ENCODE measurements at regions not wholly inside any gene's neighbourhood (a gene's known extent, or its start where the extent isn't known, plus 50 kb on each side); places are given as distances from the start of the nearest gene placed in this dataset.

GRCh38 chr3:7843441-7843840, 658.2 kb upstream of the LMCD1 start:
- TF ChIP-seq CTCF (IDR thresholded peaks at IDR 0.05; ENCODE audit: low read depth, low read length, missing input control), result no peak
- no peak for TF ChIP-seq YY1 (IDR thresholded peaks at IDR 0.05)
- no peak for TF ChIP-seq RAD21 (IDR thresholded peaks at IDR 0.05)
- no peak for TF ChIP-seq SP1 (IDR thresholded peaks at IDR 0.05)
- TF ChIP-seq REST (IDR thresholded peaks at IDR 0.05), result no peak
- TF ChIP-seq FOXA1 (IDR thresholded peaks at IDR 0.05), result no peak
- no peak for TF ChIP-seq MAX (IDR thresholded peaks at IDR 0.05)
